GM21737 (cell line): ENCODE measurements at regions not wholly inside any gene's neighbourhood (a gene's known extent, or its start where the extent isn't known, plus 50 kb on each side); places are given as distances from the start of the nearest gene placed in this dataset.

Experiments
- ATAC-seq: cut with Tn5 transposase; IDR thresholded peaks from one replicate; pipeline ENCODE4 v1.9.1; 2021; ENCODE audit warnings: mild to moderate bottlenecking, moderate library complexity; ENCODE audit not compliant: unreplicated experiment

DNA sequence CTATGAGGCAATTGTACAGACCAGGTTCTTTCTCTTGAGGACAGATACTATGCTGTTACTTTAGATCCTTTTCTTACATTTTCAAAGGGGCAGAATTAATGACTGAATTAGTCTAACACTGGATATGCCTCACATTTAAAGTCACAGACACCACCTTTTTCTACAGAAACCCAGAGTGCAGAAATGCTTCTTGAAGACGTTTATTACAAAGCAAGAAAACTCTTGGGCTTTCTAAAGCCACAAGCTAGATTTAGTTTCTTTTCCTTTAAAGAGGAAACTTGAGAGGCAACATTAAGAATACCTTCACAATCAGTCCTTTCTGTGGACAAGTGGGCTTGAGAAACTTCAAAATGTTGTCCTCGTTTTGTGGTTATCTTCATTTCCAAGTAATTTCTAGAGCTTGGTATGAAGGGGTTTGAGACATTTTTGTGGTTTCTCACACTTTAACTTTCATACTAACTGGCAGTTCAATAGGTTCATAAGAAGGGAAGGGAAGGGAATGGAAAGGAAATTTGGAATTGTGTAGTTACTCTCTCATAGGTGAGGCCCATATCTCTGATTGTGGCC lies 527.4 kb downstream of the RASEF start:
- ATAC-seq = no peak

DNA sequence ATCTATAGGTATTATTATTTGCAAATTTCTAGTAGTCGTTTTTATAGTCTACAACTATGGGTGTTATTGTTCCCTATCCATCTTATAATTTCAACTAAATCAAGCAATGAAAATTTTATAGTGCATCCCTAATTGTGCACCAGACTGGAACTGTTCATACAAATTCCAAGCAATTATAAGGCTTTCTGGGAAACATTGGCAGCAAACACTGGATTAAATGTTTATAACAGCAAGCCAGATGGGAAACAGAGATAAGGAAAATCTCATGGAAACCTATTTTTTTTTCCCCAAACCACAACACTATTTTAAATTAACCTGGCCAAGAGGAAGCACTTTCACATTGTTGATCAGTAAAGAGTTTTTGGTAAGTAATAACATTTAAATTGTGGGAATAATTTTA lies 524.3 kb downstream of the RASEF start:
- ATAC-seq = no peak

DNA sequence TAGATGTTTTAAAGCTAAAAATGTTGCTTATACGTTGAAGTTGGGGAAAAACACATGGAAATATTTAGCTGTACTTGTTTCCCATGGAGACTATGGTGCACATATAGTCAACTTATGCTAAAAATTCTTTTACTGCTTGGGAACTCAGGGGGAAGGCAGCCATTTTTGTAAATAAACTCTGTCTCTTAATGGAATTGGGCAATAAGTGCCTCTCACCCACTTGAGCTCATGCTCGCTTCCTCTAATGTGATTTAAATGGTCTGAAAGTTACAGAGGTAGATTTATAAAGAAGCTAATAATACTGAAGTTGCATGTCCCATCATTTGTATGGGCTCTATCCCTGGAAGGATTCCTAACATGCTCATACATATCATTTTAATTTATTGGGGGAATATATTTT lies 523.8 kb downstream of the RASEF start:
- no peak for ATAC-seq

DNA sequence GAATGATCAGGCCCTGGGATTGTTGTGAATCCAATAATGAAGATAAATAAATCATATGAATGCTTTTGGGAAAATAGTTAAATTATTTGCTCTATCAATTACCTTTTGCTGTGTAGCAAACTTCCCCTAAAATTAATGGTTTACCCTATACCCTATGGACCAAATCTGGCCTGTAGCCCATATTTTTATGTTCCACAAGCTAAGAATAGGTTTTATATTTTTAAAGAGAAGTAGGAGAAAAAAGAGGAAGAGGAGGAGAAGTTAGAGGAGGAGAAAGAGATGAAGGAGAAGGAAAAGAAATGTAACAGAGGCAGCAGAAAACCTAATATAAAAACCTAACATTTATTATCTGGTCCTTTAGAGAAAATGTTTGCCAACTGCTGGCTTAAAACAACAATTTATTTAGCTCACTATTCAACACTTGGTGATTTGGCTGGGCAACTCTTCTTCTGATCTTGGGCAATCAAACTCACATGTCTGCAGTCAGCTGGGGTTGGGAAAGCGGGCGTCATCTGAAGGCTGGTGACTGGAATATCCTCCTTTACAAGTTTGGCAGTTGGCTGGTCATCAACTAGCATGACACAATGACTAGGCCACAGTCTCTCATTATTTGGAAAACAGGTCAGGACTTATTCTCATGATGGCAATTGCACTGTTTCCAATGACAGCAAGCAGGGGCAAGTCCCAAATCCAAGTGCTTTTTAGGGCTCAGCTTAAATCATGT lies 522.9 kb downstream of the RASEF start:
- no peak for ATAC-seq

DNA sequence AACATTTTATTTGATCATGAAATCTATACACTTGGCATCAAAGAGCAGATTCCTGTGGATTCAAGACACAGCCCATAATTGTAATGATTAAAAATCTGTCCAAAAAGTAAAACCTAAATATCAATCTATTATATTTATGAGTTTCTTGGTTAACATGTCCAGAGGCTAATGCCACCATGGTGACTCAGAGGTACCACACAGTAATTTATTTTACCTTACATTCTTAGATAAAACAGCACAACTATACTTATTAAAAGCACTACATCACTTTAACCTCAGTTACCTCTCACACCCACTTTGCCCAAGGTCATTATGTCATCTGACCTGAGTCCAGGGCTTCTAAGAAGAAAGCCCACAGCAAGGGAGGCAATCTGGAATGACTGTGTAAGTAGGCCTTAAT lies 519.2 kb downstream of the RASEF start:
- no peak for ATAC-seq

DNA sequence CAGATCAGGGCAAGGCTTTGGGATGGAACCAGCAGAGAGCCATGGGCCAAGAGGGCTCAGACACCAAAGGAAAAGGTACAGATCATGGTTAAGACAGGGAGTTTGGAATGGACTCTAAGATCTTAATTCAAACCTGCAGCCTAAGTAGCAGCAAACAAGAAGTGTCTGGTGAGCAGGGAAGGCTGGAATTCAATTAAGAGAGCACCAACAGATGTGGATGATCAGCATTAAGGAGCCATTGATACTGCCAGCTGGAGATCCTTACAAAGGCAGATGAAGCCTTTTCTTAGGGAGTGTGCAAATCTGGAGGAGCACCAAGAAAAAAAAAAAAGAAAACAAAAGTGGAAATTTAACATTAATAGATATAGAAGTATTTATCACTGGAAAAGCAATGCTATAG lies 516.8 kb downstream of the RASEF start:
- ATAC-seq = no peak

DNA sequence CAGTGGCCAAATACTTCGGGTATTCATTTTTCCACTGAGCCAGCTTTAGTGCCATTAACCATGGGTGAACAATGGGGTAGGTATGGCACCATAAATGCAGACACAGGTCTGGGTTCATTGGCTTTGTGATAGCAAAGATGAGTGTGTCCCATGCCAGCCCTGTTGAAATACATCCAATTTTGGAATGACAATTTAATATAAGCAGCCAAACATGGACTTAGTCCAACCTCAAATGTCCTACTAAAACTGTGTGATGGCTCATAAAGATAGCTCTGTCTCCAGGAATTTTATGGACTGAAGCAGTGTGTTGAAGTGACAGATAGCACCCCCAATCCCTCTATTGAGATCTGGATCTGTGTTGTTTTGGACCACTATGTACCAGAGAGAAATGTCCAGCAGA lies 514.9 kb downstream of the RASEF start:
- no peak for ATAC-seq

DNA sequence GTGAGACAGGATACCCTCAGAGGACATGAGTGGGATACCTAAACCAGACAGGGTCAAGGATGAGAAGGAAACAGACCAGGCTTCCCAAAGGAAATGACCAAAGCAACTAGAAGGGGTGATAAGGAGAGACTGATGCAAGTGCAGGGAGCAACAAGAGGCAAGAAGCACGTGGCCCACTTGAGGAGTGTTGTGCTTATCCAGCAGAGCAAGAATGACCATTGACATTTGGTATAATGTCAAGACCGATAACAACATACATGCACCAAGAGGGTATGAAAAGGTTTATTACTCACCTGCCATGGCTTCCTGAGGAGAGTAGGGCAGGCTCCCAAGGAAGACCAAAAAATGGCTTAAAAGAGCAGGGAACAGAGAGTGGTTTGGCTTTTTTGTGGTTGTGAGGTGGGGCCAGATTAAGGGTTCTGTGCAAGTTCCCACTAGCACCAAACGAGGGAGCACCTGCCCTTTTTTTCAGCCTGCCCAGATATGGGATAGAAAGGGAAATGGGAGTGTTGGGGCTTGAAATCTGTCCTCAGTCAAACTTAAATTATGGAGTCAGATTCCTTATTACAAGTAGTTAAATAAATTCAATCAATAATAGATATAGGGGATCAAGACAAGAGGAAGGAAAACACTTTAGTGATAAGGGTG lies 513.6 kb downstream of the RASEF start:
- ATAC-seq = no peak

DNA sequence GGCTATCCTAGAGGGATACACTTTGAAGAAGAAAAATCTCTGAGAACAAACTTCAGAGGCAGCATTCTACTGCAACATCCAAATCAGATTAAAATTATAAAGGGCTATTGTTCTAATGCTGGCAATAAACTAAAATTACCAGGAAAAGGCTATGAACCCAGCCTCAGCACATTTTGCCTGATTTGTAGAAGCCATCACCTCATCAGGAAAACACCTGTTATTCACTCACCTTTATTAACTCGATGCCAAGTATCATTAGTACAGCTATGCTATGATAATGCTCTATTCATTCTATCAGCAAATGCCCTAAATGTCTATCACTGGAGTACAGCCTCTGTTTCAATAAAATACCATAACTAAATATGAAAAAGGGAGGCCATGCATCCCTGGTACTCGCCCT lies 510.2 kb downstream of the RASEF start:
- no peak for ATAC-seq

DNA sequence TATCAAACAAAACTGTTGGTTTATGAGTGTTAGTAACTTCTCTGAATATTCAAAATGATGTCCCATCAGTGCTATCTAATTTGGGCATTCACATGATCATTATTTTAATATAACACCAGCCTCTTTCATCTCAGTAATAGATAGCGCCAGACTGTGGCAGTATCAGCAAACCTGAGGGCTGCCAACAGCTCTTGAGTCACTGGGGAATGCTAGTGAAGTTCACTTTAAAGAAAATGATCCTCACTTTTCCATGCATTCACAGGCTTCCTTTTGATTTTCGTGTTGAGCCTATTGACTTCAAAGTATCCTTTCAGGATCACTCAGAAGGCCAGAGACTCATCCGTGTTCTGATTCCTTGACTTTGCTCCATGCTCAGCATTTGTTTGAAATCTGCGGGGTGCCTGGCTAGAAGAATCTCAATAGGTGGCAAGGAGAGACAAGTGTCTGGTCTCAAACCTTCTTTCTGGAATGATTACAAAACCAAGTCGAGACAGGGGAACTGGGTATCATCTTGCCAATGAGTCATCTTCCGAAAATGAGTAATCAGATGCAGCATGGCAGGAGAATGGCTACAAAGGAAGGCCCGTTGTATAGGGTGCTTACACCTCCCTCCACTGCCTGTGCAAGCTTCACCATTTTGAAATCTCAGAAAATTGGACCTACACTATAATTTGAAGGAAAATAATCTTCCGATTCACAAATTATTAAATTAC lies 509.1 kb downstream of the RASEF start:
- no peak for ATAC-seq

DNA sequence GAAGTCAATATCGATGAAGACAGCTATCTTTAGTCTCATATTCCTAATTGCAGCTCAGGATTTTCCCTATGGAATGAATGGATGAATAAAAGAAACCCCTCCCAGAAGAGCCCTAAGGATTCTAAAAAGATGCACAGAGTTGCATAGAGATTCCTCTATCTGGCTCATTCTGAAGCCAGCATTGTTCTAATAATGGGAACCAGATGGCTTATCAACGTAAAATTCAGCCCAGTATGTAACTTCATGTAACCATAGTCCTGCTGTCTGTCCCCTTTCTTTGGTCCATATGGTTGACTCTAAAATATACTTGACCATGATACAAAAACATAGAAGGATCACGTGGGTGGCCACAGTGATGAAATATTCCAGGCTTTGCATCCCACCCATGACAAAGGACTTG lies 508.6 kb downstream of the RASEF start:
- ATAC-seq = no peak

DNA sequence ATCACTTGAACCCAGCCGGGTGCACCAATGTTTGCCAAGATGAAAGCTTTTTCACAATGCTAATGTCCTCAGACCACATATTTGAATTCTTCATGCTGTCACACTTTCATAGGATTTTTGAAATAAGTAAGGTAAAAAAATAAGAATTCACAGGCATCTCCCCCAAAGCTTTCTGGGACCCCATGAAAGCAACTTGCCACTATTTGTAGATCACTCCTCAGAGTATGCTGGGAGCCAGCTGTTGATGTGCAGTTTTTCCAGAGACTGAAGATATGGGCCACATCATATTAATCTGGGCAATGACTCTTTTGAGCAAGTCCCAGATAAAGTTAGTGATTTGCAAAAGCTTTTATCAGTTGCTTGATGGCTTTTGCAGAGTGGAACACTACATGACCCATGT lies 507.9 kb downstream of the RASEF start:
- no peak for ATAC-seq

DNA sequence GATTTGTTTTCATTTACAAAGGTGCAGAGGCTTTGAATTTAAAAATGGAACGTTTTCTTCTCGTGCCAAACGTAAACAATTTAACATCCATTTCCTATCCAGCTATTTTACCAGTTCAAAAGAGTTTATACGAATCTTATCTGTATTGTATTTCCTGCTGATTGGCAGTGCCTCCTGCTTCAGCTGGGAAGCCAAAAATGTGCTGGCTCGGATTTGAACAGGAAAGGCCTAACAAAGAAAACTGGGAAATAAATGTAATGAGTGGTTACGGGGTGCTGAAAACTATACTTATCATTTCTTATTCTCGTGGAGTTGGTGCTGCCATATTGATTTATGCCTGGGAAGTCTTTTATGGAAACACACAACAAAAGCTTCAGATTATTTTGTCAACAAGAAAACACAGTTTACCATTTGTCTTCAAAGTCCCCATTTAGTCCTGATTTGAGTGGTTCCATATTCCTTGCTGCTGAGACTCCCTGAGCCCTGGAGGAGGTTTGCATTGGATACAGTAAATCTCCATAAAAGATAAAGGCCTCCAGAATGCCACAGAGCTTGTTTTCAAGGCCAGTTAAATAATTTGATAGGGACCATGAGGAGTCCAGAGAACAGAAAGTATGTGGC lies 507.4 kb downstream of the RASEF start:
- ATAC-seq = no peak

DNA sequence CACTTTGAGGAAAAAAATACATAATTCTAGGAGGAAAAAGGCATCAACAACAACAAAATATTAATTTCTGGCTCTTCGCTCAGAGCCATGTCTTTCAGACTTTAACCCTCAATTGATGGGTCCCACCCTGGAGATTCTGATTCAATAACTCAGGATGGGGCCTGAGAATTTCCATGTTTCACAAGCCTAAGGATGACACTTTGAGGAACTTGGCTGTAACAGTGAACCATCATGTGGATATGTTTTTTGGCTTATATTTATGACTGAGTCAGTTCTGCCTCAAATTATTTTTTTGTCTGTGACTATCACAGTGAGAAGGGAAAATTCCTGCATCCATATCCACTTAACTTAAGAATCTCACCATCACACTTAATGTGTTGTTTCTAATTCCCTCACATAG lies 504.6 kb downstream of the RASEF start:
- no peak for ATAC-seq

DNA sequence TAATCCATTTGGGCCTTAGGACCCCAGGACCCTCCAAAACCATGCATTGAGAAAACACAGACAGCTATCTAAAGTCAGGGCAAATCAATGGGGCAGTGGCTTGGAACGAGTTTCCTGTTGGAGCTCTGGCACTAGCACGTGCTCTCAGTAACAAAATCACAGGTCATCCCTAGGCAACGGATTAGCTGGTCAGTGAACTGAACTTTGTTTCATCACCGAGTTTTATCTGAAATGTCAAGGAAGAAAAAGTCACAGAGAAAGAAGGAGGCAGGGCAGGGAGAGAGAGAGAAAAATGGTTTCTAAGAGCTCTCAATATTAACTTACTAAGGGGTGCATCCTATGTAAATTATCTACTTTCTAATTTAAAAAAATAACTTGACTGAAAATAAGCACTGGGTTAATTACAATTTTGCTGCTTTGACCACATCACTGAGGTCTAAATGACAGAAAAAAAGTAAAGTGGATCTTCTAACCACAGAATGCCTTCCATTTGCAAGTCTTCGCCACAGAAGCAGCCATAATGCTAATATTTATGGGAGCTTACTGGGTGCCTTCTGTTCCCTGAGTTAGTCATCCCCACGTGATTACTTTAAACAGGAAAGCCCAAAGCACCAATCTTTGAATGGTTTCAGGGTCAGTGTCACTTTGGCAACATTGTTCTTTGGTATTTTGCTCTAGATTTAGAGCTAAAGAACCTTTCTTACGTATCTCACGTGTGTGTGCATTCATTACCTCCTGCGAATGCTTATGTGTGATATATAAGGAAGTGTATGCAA lies 503.9 kb downstream of the RASEF start:
- ATAC-seq = no peak

DNA sequence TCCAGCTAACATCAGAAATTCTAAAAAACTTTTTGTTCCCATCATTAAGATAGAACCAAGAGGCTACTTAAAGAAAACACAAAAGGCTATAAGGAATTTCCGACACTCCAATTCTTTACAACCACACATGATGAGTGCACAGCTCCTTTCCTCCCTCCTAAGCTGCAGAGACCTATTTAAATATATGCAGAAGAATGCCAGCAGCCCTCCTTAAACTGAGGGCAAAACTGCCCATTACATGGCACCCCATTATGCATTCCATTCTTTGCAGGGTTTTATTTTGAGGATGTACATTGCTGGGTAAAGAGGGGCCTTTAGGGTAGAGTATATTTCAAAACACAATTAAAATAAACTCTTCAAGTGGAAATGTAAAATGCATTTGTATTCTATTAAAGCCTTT lies 502.9 kb downstream of the RASEF start:
- no peak for ATAC-seq

DNA sequence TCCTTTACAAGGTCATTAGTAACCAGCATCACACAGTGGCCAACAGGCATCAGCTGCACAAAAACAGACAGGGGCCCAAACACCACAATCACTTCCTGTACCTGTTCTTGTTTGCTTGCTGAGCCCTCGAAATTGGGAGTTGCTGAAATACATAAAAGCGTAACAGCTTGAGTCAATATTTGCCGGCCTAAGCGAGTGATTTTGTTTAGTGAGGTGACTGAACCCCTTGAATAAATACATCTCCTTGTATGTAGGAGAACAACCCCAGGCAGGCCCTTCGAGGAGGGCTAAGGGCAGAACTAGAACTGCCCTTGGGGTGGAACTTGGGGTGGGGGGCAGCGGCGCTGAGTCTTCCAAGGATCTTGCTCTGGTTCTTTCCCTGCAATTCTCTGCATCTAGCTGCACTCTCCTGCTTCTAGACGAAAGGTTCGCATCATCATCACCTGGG lies 502.5 kb downstream of the RASEF start:
- ATAC-seq = no peak

DNA sequence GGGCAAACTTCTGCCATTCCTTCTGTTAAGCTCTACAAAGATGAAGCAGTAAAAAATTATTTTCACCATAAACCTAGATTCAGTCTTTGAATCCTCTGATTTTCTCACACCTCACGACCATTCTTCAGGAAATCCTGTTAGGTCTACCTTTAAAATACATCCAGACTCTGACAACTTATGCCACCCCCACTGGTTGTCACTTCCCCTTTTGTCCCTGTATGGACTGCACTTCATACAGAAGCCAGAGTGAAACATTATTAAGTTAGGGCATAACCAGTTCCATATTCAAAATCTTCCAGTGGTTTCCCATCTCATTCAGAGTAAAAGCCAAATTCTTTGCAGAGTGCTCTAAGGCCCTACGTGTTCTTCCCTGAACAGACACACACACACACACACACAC lies 499.8 kb downstream of the RASEF start:
- ATAC-seq = no peak

DNA sequence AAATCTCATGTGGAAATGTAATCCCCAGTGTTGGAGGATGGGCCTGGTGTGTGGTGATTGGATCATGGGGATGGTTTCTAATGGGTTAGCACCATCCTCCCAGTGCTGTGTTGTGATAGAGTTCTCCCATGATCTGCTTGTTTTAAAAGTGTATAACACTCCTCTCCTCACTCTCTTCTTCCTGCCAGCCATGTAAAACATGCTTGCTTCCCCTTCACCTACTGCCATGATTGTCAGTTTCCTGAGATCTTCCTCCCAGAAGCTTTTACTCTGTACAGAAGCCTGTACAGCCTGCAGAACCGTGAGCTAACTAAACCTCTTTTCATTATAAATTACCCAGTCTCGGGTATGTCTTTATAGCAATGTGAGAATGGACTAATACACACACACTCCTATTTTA lies 499.1 kb downstream of the RASEF start:
- ATAC-seq = no peak

DNA sequence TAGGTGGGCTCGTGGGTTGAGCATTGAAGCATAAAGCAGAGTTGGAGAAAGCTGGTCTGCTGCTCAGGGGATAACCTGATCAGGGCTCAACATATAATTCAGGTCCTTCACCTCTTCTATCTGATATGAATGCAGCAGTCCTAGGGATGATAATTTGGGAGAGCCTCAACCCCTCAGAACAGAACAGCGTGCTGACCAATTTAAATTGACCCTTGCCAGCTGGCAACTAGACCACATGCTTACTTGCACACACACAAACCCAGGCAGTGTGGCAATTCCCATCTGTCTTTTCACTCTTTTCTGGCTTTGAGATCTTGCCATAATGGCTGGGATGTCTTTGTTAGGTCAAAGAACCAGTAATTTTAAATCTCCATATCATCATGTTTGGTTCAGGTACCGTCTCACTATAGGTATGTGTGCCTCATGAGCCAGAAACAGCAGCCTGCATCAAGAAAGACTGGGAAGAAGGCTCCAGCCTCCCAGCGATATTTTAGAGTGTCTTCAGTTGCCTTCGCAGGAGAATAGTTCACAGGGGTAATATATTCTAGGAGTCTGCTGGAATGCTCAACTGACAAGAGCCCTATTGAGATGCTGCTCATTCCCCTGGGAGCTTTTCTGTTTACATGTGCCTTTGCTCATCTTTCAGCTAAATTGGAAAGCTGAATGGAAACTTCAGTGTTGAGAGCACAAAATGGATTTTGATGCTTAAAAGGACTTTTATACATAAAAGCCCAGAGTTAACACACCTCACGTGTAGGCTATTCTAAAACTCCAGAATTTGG lies 497.6 kb downstream of the RASEF start:
- ATAC-seq = no peak
